ENCODE measurements at regions not wholly inside any gene's neighbourhood (a gene's known extent, or its start where the extent isn't known, plus 50 kb on each side); places are given as distances from the start of the nearest gene placed in this dataset.

DNA sequence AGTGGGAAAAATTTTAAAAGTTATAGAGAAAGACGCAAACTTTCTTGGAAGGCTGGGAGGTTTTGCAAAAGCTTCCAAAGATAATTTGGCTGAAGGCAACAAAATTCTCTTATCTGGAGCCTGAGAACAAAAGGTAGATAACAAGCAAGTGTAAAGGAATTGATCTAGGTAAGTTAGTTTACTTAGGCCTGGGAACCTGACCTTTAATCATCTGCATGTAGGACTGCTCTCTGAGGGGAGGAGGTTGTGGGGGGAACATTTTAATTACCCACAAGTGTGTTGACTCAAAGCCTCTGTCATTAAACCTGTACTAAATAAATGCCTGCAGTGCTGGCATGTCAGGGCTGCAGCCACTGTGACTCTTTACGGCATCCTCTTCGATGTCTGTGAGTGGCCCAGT lies 532.3 kb upstream of the SLITRK5 start:
- ChIA-PET CTCF (ENCODE audit: unreplicated experiment) (no interaction called here), POLR2A (interaction anchor here (0.6 kb wide), 1 partner anchor 126 kb away, joined by 3 read pairs; no protein-coding TSS in a partner anchor)
- intact Hi-C loops (cut with micrococcal nuclease; ENCODE audit: unreplicated experiment): no loop called here
- Histone ChIP-seq H3K4me2 (ENCODE audit: low read length) (no peak overlapping the region), H3K27ac (ENCODE audit: low read depth, low read length, poor library complexity, severe bottlenecking) (no peak overlapping the region), H2AFZ (ENCODE audit: low read length) (no peak overlapping the region), H3K36me3 (ENCODE audit: insufficient read depth, low read length) (no peaks in the 10 kb centered on the region), H3K9me3 (ENCODE audit: low read length) (no peaks in the 10 kb centered on the region), H3K9me2 (ENCODE audit: insufficient read depth, low read length) (no peaks in the 10 kb centered on the region), H3K79me2 (ENCODE audit: insufficient read depth, low read depth, low read length) (no peaks in the 10 kb centered on the region), H3K4me3 (ENCODE audit: low read depth, low read length, poor library complexity, severe bottlenecking) (no peak overlapping the region), H4K20me1 (ENCODE audit: insufficient read depth, low read length) (no peaks in the 10 kb centered on the region), H3K4me1 (ENCODE audit: insufficient read depth, low read length, poor library complexity, severe bottlenecking) (no peaks in the 10 kb centered on the region)
- no TSS peak for BruUV-seq (replicated peaks)
- DNase-seq (ENCODE audit: low spot score): no peak
- no peak for TF ChIP-seq EZH2phosphoT487 (IDR thresholded peaks at IDR 0.05; ENCODE audit: borderline replicate concordance, low read depth, low read length)
- TF ChIP-seq, protein P1, sequence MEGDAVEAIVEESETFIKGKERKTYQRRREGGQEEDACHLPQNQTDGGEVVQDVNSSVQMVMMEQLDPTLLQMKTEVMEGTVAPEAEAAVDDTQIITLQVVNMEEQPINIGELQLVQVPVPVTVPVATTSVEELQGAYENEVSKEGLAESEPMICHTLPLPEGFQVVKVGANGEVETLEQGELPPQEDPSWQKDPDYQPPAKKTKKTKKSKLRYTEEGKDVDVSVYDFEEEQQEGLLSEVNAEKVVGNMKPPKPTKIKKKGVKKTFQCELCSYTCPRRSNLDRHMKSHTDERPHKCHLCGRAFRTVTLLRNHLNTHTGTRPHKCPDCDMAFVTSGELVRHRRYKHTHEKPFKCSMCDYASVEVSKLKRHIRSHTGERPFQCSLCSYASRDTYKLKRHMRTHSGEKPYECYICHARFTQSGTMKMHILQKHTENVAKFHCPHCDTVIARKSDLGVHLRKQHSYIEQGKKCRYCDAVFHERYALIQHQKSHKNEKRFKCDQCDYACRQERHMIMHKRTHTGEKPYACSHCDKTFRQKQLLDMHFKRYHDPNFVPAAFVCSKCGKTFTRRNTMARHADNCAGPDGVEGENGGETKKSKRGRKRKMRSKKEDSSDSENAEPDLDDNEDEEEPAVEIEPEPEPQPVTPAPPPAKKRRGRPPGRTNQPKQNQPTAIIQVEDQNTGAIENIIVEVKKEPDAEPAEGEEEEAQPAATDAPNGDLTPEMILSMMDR (conservative IDR thresholded peaks at IDR 0.05; ENCODE audit: low read length): no peak

DNA sequence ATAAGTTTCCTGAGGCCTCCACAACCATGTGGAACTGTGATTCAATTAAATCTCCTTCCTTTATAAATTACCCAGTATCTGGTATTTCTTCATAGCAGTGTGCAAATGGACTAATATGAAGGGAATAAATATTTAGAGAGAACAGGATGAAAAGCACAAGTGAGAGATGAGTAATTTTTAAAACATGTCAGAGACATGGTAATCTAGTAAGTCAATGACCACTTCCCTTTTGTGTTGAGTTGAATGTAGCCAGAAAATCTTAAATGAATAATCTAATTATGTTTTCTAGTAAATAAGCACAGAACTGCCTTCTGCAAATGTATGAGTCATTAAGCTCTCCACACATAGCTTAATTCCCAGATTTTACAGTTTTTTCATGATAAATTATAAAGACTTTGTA lies 524.1 kb upstream of the SLITRK5 start:
- intact Hi-C loops (cut with micrococcal nuclease; ENCODE audit: unreplicated experiment): no loop called here
- no TSS peak for BruUV-seq (replicated peaks)

DNA sequence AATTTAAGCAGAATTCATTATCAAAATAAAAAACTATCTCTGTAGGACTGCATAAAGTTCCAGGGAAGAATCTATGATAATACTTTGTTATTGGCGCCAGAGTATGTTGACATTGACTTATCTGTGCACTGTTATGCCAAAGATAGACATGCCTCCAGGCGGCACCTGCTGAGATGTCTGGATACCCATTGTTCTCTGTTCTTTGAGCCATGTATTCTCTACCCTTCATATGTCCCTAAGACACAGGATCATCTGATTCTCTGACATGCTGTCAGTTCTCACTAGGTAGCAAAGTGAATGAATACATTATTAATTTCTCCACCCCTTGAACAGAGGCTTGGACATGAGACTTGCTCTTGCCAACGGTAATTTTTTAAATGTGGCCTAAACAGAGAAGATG lies 517.8 kb upstream of the SLITRK5 start:
- Histone ChIP-seq H3K4me3 (ENCODE audit: low read depth, low read length, poor library complexity, severe bottlenecking) (no peak overlapping the region), H3K79me2 (ENCODE audit: insufficient read depth, low read depth, low read length) (no peaks in the 10 kb centered on the region), H4K20me1 (ENCODE audit: insufficient read depth, low read length) (no peaks in the 10 kb centered on the region), H3K4me2 (ENCODE audit: low read length) (no peak overlapping the region), H3K36me3 (ENCODE audit: insufficient read depth, low read length) (no peaks in the 10 kb centered on the region), H3K9me2 (ENCODE audit: insufficient read depth, low read length) (no peaks in the 10 kb centered on the region), H3K9me3 (ENCODE audit: low read length) (no peaks in the 10 kb centered on the region), H3K27ac (ENCODE audit: low read depth, low read length, poor library complexity, severe bottlenecking) (no peak overlapping the region), H3K4me1 (ENCODE audit: insufficient read depth, low read length, poor library complexity, severe bottlenecking) (no peaks in the 10 kb centered on the region), H2AFZ (ENCODE audit: low read length) (no peak overlapping the region)
- BruUV-seq (replicated peaks): no TSS peak
- CTCF ChIA-PET (ENCODE audit: unreplicated experiment): no interaction called here
- POLR2A ChIA-PET: interaction anchor here (1.0 kb wide), 1 partner anchor 11 kb away, joined by 3 read pairs; no protein-coding TSS in a partner anchor
- intact Hi-C loops (cut with micrococcal nuclease; ENCODE audit: unreplicated experiment): no loop called here
- no peak for DNase-seq (ENCODE audit: low spot score)
- TF ChIP-seq, protein P1 (conservative IDR thresholded peaks at IDR 0.05; ENCODE audit: low read length): no peak
- TF ChIP-seq EZH2phosphoT487 (IDR thresholded peaks at IDR 0.05; ENCODE audit: borderline replicate concordance, low read depth, low read length): no peak

More for the DNA sequence above, 524.1 kb upstream of the SLITRK5 start:
- H3K9me3 ChIP-seq (ENCODE audit: low read length): no peaks in the 10 kb centered on the region
- no peak for TF ChIP-seq EZH2phosphoT487 (IDR thresholded peaks at IDR 0.05; ENCODE audit: borderline replicate concordance, low read depth, low read length)
- ChIA-PET CTCF (ENCODE audit: unreplicated experiment) (no interaction called here), POLR2A (no interaction called here)
- no peaks in the 10 kb centered on the region for H3K4me1 ChIP-seq (ENCODE audit: insufficient read depth, low read length, poor library complexity, severe bottlenecking)
- no peaks in the 10 kb centered on the region for H4K20me1 ChIP-seq (ENCODE audit: insufficient read depth, low read length)
- no peak overlapping the region for H3K4me2 ChIP-seq (ENCODE audit: low read length)
- H3K79me2 ChIP-seq (ENCODE audit: insufficient read depth, low read depth, low read length): no peaks in the 10 kb centered on the region
- no peak overlapping the region for H2AFZ ChIP-seq (ENCODE audit: low read length)
- no peak for DNase-seq (ENCODE audit: low spot score)
- no peak overlapping the region for H3K4me3 ChIP-seq (ENCODE audit: low read depth, low read length, poor library complexity, severe bottlenecking)
- H3K27ac ChIP-seq (ENCODE audit: low read depth, low read length, poor library complexity, severe bottlenecking): no peak overlapping the region
- no peaks in the 10 kb centered on the region for H3K36me3 ChIP-seq (ENCODE audit: insufficient read depth, low read length)
- no peaks in the 10 kb centered on the region for H3K9me2 ChIP-seq (ENCODE audit: insufficient read depth, low read length)
